ENCODE measurements at regions not wholly inside any gene's neighbourhood (a gene's known extent, or its start where the extent isn't known, plus 50 kb on each side); places are given as distances from the start of the nearest gene placed in this dataset.
"Not testable (repeated sequence)": the region's sequence is repeated elsewhere in the genome, so short reads cannot be mapped to it uniquely, and the experiment has no call there.

DNA sequence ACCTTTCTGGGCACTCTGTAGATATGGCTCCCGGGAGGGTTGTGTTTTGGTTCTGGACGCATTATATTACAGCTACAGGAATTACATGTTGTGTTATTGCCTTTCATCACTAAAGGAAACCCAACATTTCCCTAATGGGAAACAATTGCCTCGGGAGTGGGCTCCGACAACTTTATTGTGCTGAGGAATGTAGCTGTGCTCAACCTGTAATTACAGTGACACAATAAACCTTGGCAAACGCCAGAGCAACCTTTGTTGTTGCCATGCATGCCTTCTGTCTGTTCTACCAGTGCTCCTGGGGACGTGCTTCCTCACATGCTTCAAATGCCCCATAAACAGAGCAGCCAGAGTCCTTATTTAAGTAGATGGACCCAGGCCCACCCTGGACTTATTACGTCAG, 182.4 kb downstream of the DIRAS2 start:
- no peaks in the 10 kb centered on the region for H3K9me3 Mint-ChIP-seq (ENCODE audit: low read depth)
- no peak for DNase-seq
- H3K27me3 Mint-ChIP-seq: peaks cover 4% of the 10 kb centered on the region
- H3K4me1 Mint-ChIP-seq: no peaks in the 10 kb centered on the region
- H3K27ac Mint-ChIP-seq: no peak overlapping the region
- no peak overlapping the region for H3K4me3 Mint-ChIP-seq
- H3K36me3 Mint-ChIP-seq: no peaks in the 10 kb centered on the region
- no peak for ATAC-seq
- CTCF ChIA-PET: no interaction called here

- Mint-ChIP-seq H3K4me1 (no peaks in the 10 kb centered on the region), H3K27me3 (peaks cover 2% of the 10 kb centered on the region), H3K4me3 (no peak overlapping the region), H3K27ac (no peak overlapping the region), H3K36me3 (no peaks in the 10 kb centered on the region), H3K9me3 (ENCODE audit: low read depth) (no peaks in the 10 kb centered on the region)
- no peak for DNase-seq
- CTCF ChIA-PET: no interaction called here
- ATAC-seq: no peak
Measured at GRCh38 chr9:90464978-90465377, 177.6 kb downstream of the DIRAS2 start.

DNA sequence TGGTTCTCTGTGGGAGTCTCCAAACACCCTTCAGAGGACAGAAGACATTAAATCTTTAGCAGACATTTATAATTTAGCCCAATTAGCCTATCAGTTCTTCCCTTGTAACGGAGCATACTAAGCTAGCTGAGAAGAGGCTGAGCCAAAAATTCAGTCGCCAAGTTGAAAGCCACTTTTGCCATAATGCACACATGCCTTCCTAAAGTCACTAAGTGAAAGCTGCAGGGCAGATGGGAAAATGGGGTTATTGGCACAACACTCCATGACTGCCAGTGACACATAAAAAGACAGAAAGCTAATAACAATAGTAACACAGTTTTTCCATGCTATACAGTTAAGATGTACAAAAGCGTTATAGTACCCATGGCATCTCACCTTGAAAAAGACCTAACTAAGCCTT, 176.2 kb downstream of the DIRAS2 start:
- ATAC-seq (no peak), DNase-seq (no peak)
- Mint-ChIP-seq H3K4me3 (no peak overlapping the region), H3K9me3 (ENCODE audit: low read depth) (no peaks in the 10 kb centered on the region), H3K27ac (no peak overlapping the region), H3K4me1 (no peaks in the 10 kb centered on the region), H3K36me3 (no peaks in the 10 kb centered on the region), H3K27me3 (no peaks in the 10 kb centered on the region)
- CTCF ChIA-PET: no interaction called here

DNA sequence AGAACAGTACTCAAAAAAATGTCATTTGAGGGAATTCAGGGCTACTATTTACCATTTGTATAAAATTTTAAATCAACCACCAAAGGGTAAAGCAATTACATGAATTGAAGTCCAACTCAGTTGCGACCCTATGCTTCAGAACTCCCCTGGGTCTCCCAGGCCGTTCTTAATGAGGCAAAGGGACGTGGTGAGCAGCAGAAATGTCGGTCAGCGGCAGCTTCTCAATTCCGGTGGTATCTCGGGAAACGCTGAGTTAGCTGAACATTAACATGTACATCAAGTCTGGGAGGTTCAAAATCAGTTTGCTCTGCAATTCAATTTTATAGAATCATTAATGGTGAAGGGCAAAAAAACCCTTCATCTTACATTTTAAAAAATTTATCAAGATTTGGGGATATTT, 173.2 kb downstream of the DIRAS2 start:
- ATAC-seq: no peak
- Mint-ChIP-seq H3K27ac (no peak overlapping the region), H3K9me3 (ENCODE audit: low read depth) (no peaks in the 10 kb centered on the region), H3K4me3 (no peak overlapping the region), H3K27me3 (no peaks in the 10 kb centered on the region), H3K36me3 (no peaks in the 10 kb centered on the region), H3K4me1 (no peaks in the 10 kb centered on the region)
- CTCF ChIA-PET: no interaction called here
- DNase-seq: no peak

DNA sequence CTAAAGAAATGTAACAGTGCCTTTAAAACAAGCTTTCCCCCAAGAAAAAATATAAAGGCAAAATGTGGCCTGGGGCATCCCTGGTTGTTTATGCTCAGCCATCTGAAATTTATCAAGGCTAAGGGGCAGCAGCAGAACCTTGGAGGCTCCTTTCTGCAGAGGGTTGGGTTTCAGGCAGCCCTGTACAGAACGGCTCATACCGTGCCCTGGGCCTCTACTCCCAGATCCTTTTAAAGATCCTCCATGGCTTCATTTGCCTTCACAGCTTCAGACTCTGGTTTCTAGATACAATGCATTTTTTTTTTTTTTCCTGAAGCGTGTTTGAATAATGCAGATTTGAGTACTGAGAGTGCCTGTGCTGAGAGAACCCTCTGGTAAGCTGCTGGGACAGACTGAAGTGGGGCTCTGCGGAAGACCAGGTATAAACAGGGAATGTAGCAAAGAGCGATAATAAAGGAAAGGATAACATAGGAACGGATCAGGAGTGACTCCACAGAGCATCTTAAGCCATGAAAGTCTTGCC, 172.7 kb downstream of the DIRAS2 start:
- H3K27me3 Mint-ChIP-seq: no peaks in the 10 kb centered on the region
- no peaks in the 10 kb centered on the region for H3K36me3 Mint-ChIP-seq
- no peak for ATAC-seq
- H3K4me3 Mint-ChIP-seq: no peak overlapping the region
- no peak for DNase-seq
- no peaks in the 10 kb centered on the region for H3K4me1 Mint-ChIP-seq
- H3K27ac Mint-ChIP-seq: no peak overlapping the region
- no peaks in the 10 kb centered on the region for H3K9me3 Mint-ChIP-seq (ENCODE audit: low read depth)
- CTCF ChIA-PET: no interaction called here

DNA sequence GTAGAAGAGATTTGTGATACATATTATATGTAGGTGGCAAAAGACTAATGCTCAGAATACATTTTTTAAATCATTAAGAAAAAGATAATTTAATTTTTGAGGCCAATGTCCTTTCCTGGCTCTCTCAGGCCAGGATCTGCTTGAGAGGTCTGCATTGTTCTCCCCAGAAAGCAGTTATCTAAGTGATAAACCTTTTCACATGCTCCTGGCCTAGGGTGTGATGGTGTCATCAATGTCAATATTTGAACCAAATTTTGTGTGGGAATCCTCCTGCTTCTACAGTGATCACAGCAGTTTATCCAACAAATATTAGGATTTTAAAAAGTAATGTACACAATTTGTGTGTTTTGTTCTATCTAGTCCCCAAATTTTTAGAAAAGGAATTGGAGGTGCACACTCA, 166.6 kb downstream of the DIRAS2 start:
- Mint-ChIP-seq H3K27me3 (peaks cover 16% of the 10 kb centered on the region), H3K4me3 (no peak overlapping the region), H3K27ac (no peak overlapping the region), H3K4me1 (no peaks in the 10 kb centered on the region), H3K9me3 (ENCODE audit: low read depth) (no peaks in the 10 kb centered on the region), H3K36me3 (no peaks in the 10 kb centered on the region)
- CTCF ChIA-PET: no interaction called here
- ATAC-seq (no peak), DNase-seq (no peak)

DNA sequence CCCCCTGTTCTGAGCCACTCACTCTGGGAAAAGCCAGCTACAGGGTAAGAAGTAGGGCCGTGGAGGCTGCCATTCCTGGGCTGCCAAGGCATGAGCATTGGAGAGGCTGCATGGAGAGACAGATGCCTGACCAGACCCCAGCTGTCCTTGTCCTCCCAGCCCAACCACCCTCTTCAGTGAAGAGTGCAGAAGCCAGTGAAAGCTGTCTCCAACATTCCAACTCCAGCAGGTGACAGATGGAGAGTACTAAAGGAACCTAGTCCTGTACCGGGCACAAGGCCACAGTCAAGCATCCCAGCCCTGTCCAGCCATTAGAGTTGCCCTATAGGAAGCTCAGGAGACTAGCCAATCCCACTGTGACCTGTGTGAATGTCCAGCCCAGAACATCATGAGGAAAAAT, 165.1 kb downstream of the DIRAS2 start:
- Mint-ChIP-seq H3K27me3 (peaks cover 16% of the 10 kb centered on the region), H3K4me1 (no peaks in the 10 kb centered on the region), H3K4me3 (no peak overlapping the region), H3K36me3 (no peaks in the 10 kb centered on the region), H3K9me3 (ENCODE audit: low read depth) (no peaks in the 10 kb centered on the region), H3K27ac (no peak overlapping the region)
- ATAC-seq (no peak), DNase-seq (no peak)
- CTCF ChIA-PET: no interaction called here

GRCh38 chr9:90478821-90479220, 163.8 kb downstream of the DIRAS2 start:
- Mint-ChIP-seq H3K4me3 (no peak overlapping the region), H3K36me3 (no peaks in the 10 kb centered on the region), H3K27me3 (peaks cover 16% of the 10 kb centered on the region), H3K27ac (no peak overlapping the region), H3K4me1 (no peaks in the 10 kb centered on the region), H3K9me3 (ENCODE audit: low read depth) (no peaks in the 10 kb centered on the region)
- DNase-seq (no peak), ATAC-seq (no peak)
- CTCF ChIA-PET: no interaction called here

DNA sequence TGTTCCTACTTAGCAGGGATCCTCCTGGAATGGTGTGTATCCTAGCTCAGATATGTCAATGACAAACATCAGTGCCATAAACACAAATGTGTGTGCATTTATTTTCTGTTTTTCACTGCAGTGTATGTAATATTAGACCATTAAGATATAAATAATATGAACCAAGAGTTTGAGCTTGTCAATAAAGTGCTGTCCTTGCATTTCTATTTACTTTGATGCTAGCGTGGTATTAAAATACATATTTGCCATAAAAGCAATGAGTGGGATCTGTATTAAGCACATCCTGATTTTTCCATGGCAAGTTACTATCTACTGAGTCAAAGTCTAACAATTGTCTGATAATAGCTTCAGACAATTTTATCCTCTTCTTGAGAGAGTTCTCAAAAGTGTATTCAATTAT, 157.6 kb downstream of the DIRAS2 start:
- Mint-ChIP-seq H3K9me3 (ENCODE audit: low read depth) (no peaks in the 10 kb centered on the region), H3K27ac (no peak overlapping the region), H3K27me3 (peaks cover 4% of the 10 kb centered on the region), H3K4me1 (no peaks in the 10 kb centered on the region), H3K4me3 (no peak overlapping the region), H3K36me3 (no peaks in the 10 kb centered on the region)
- no peak for ATAC-seq
- no peak for DNase-seq
- CTCF ChIA-PET: no interaction called here

- Mint-ChIP-seq H3K36me3 (no peaks in the 10 kb centered on the region), H3K4me3 (no peak overlapping the region), H3K4me1 (no peaks in the 10 kb centered on the region), H3K27ac (no peak overlapping the region), H3K27me3 (no peaks in the 10 kb centered on the region), H3K9me3 (ENCODE audit: low read depth) (no peaks in the 10 kb centered on the region)
- ATAC-seq: no peak
- CTCF ChIA-PET: no interaction called here
- no peak for DNase-seq
Measured at GRCh38 chr9:90489066-90489465, 153.6 kb downstream of the DIRAS2 start.

- CTCF ChIA-PET: no interaction called here
Measured at GRCh38 chr9:90499761-90500160, 142.9 kb downstream of the DIRAS2 start.

GRCh38 chr9:90502134-90502533, 140.5 kb downstream of the DIRAS2 start:
- H3K4me3 Mint-ChIP-seq: no peak overlapping the region
- ATAC-seq: no peak
- H3K27me3 Mint-ChIP-seq: peaks cover 3% of the 10 kb centered on the region
- H3K27ac Mint-ChIP-seq: no peak overlapping the region
- peaks cover 4% of the 10 kb centered on the region for H3K9me3 Mint-ChIP-seq (ENCODE audit: low read depth)
- no peaks in the 10 kb centered on the region for H3K36me3 Mint-ChIP-seq
- CTCF ChIA-PET: no interaction called here
- H3K4me1 Mint-ChIP-seq: peaks cover 2% of the 10 kb centered on the region
- no peak for DNase-seq

More at GRCh38 chr9:90499761-90500160, 142.9 kb downstream of the DIRAS2 start:
- H3K27me3 Mint-ChIP-seq: peaks cover 3% of the 10 kb centered on the region
- H3K4me3 Mint-ChIP-seq: no peak overlapping the region
- H3K4me1 Mint-ChIP-seq: peaks cover 2% of the 10 kb centered on the region
- ATAC-seq (no peak), DNase-seq (no peak)
- H3K27ac Mint-ChIP-seq: no peak overlapping the region
- no peaks in the 10 kb centered on the region for H3K36me3 Mint-ChIP-seq
- H3K9me3 Mint-ChIP-seq (ENCODE audit: low read depth): peaks cover 4% of the 10 kb centered on the region

DNA sequence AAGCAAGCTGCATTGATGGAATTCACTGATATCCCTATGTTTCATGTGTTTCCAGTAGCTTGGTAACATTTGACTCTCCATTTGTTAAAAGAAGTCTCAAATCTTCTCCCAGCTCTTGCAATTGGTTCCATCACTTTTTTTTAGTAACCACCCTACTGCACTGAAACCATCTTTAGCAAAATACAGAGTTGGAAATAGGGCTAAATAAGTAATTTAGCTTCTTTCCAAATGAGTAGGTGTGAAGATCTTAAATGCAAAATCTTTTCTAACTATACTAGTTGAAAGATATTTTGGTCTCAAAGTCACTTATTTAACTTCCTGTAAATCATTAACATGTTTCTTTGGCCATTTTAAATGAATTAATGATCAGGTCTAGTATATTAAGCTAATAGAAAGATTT, 138.1 kb downstream of the DIRAS2 start:
- Mint-ChIP-seq H3K27ac (no peak overlapping the region), H3K4me1 (peaks cover 2% of the 10 kb centered on the region), H3K36me3 (no peaks in the 10 kb centered on the region), H3K9me3 (ENCODE audit: low read depth) (peaks cover 4% of the 10 kb centered on the region), H3K4me3 (no peak overlapping the region), H3K27me3 (peaks cover 4% of the 10 kb centered on the region)
- DNase-seq (no peak), ATAC-seq (no peak)
- CTCF ChIA-PET: no interaction called here

GRCh38 chr9:90505695-90506094, 136.9 kb downstream of the DIRAS2 start:
- H3K4me3 Mint-ChIP-seq: no peak overlapping the region
- H3K27ac Mint-ChIP-seq: no peak overlapping the region
- H3K4me1 Mint-ChIP-seq: peaks cover 4% of the 10 kb centered on the region
- peaks cover 4% of the 10 kb centered on the region for H3K27me3 Mint-ChIP-seq
- ATAC-seq (no peak), DNase-seq (no peak)
- H3K9me3 Mint-ChIP-seq (ENCODE audit: low read depth): peaks cover 4% of the 10 kb centered on the region
- H3K36me3 Mint-ChIP-seq: no peaks in the 10 kb centered on the region
- CTCF ChIA-PET: no interaction called here

DNA sequence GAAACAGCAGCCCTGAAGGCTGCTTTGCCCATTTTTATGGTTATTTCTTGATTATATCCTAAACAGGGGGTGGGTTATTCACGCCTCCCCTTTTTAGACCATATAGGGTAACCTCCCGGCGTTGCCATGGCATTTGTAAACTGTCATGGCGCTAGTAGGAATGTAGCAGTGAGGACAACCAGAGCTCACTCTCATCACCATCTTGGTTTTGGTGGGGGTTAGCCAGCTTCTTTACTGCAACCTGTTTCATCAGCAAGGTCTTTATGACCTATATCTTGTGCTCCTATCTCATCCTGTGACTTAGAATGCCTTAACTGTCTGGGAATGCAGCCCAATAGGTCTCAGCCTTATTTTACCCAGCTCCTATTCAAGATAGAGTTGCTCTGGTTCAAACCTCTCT, 136.2 kb downstream of the DIRAS2 start:
- H3K36me3 Mint-ChIP-seq, CTCF ChIA-PET, H3K4me3 Mint-ChIP-seq: not testable (repeated sequence)

More for the DNA sequence above, 136.2 kb downstream of the DIRAS2 start:
- H3K27ac Mint-ChIP-seq; ATAC-seq; H3K4me1 Mint-ChIP-seq; H3K9me3 Mint-ChIP-seq (ENCODE audit: low read depth); DNase-seq; H3K27me3 Mint-ChIP-seq: not testable (repeated sequence)
